DND-41 (cell line): ENCODE measurements at regions not wholly inside any gene's neighbourhood (a gene's known extent, or its start where the extent isn't known, plus 50 kb on each side); places are given as distances from the start of the nearest gene placed in this dataset.
A peak's percentile ranks its signal among the peaks of the same experiment; 100 is the strongest.

Source experiments
- ATAC-seq: fragments of 200-7000 bp; cut with Tn5 transposase; 3 replicates; pipeline ENCODE4 v1.9.1; 2021; ENCODE audit warnings: low read depth; ENCODE audit not compliant: insufficient read depth
- DNase-seq: peaks from one replicate; pipeline ENCODE4 v3.0.0-alpha.2; 2020
- H2AFZ ChIP-seq: 2 replicates; pipeline ENCODE4 v1.6.0; 2012; ENCODE audit warnings: low read depth, low read length
- H3K27ac ChIP-seq: 2 replicates; pipeline ENCODE4 v1.5.1; 2012; ENCODE audit warnings: low read length, inconsistent platforms
- H3K27me3 ChIP-seq: fragments of 200-600 bp; sonication (generic); 2 replicates; pipeline ENCODE4 v1.6.0; 2012; ENCODE audit warnings: low read length, mild to moderate bottlenecking, inconsistent platforms; ENCODE audit not compliant: insufficient read depth, poor library complexity
- H3K36me3 ChIP-seq: 2 replicates; pipeline ENCODE4 v1.5.1; 2012; ENCODE audit warnings: low read length, inconsistent platforms; ENCODE audit not compliant: insufficient read depth
- H3K4me1 ChIP-seq: 2 replicates; pipeline ENCODE4 v1.5.1; 2012; ENCODE audit warnings: mild to moderate bottlenecking, low read length; ENCODE audit not compliant: insufficient read depth
- H3K4me2 ChIP-seq: 2 replicates; pipeline ENCODE4 v1.6.0; 2012; ENCODE audit warnings: mild to moderate bottlenecking, moderate library complexity, low read length, inconsistent platforms; ENCODE audit not compliant: insufficient read depth
- H3K4me3 ChIP-seq, 2 experiments: fragments of 200-600 bp in 1 of 2; shearing (Covaris generic) in 1 of 2; 2 replicates each; pipeline ENCODE4 v1.5.1; 2012 to 2016; ENCODE audit warnings: inconsistent platforms in 2 of 2, low read length in 2 of 2, mild to moderate bottlenecking in 2 of 2, low read depth in 1 of 2, moderate library complexity in 1 of 2
- H3K79me2 ChIP-seq: 2 replicates; pipeline ENCODE4 v1.6.0; 2012; ENCODE audit warnings: low read length, inconsistent platforms; ENCODE audit not compliant: insufficient read depth
- H3K9ac ChIP-seq: 2 replicates; pipeline ENCODE4 v1.6.0; 2012; ENCODE audit warnings: low read depth, mild to moderate bottlenecking, inconsistent platforms, low read length, moderate library complexity
- H3K9me3 ChIP-seq: 2 replicates; pipeline ENCODE4 v1.5.1; 2012; ENCODE audit warnings: low read length, moderate library complexity, mild to moderate bottlenecking, inconsistent platforms; ENCODE audit not compliant: insufficient read depth, severe bottlenecking
- H4K20me1 ChIP-seq: 2 replicates; pipeline ENCODE4 v1.6.0; 2012; ENCODE audit warnings: low read length; ENCODE audit not compliant: insufficient read depth
- EZH2 ChIP-seq: IDR thresholded peaks from 3 replicates; pipeline ENCODE4 v1.6.1; 2012; ENCODE audit warnings: borderline replicate concordance, low read depth, mild to moderate bottlenecking, moderate library complexity, low read length, inconsistent platforms; ENCODE audit not compliant: severe bottlenecking
- TF ChIP-seq, protein P1 (sequence below): IDR thresholded peaks from 2 replicates; pipeline ENCODE4 v1.5.1; 2012; ENCODE audit warnings: borderline replicate concordance, low read length, moderate library complexity, mild to moderate bottlenecking; ENCODE audit not compliant: poor library complexity, severe bottlenecking; ENCODE audit errors: extremely low read depth

DNA sequence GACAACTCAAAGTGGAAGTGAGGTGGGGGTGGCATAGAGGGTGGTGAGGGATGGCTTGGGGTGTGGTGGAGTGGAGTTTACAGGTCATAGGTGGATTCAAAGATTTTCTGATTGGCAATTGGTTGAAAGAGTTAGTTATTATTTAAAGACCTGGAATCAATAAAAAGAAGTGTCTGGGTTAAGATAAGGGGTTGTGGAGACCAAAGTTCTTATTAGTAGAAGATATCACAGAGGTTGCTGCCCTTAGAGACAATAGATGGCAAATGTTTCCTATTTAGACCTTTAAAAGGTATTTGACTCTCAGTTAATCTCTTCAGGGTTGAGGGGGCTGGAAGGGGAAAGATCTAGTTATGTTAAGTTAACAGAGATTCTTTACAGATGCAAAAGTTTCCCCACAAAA lies 412.3 kb upstream of the TBL1XR1 start:
- H3K9ac ChIP-seq, result no peak overlapping the region
- H2AFZ ChIP-seq, result no peak overlapping the region
- H3K27me3 ChIP-seq, result no peaks in the 10 kb centered on the region
- ATAC-seq (no peak), DNase-seq (no peak)
- H3K4me2 ChIP-seq, result no peak overlapping the region
- H3K4me1 ChIP-seq, result 0 out of 2 replicates have a peak, but pooled peaks cover 8% of the 10 kb centered on the region
- no peaks in the 10 kb centered on the region for H4K20me1 ChIP-seq
- no peaks in the 10 kb centered on the region for H3K9me3 ChIP-seq
- H3K27ac ChIP-seq, result no peak overlapping the region
- no peaks in the 10 kb centered on the region for H3K79me2 ChIP-seq
- H3K4me3 ChIP-seq, result no peak overlapping the region
- no peaks in the 10 kb centered on the region for H3K36me3 ChIP-seq
- TF ChIP-seq, protein P1, sequence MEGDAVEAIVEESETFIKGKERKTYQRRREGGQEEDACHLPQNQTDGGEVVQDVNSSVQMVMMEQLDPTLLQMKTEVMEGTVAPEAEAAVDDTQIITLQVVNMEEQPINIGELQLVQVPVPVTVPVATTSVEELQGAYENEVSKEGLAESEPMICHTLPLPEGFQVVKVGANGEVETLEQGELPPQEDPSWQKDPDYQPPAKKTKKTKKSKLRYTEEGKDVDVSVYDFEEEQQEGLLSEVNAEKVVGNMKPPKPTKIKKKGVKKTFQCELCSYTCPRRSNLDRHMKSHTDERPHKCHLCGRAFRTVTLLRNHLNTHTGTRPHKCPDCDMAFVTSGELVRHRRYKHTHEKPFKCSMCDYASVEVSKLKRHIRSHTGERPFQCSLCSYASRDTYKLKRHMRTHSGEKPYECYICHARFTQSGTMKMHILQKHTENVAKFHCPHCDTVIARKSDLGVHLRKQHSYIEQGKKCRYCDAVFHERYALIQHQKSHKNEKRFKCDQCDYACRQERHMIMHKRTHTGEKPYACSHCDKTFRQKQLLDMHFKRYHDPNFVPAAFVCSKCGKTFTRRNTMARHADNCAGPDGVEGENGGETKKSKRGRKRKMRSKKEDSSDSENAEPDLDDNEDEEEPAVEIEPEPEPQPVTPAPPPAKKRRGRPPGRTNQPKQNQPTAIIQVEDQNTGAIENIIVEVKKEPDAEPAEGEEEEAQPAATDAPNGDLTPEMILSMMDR, result no peak
- TF ChIP-seq EZH2, result no peak

DNA sequence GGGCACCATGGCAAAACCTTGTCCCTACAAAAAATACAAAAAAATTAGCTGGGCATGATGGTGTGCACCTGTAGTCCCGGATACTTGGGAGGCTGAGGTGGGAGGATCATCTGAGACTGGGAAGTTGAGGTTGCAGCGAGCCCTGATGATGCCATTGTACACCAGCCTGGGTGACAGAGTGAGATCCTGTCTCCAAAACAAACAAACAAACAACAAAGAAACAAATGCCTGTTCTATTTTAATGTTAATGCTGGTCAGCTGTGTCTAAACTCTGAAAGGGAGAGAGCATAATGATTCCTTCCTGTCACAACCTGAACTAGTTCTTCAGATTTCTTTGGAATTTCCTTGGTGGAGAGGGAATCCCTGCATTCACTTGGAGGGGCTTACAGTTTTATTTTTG lies 413.0 kb upstream of the TBL1XR1 start:
- no peak overlapping the region for H3K9ac ChIP-seq
- peaks cover 13% of the 10 kb centered on the region for H3K4me1 ChIP-seq
- DNase-seq (no peak), ATAC-seq (no peak)
- H3K27ac ChIP-seq, result no peak overlapping the region
- TF ChIP-seq, protein P1, result no peak
- no peak for TF ChIP-seq EZH2
- H2AFZ ChIP-seq, result no peak overlapping the region
- H3K27me3 ChIP-seq, result no peaks in the 10 kb centered on the region
- H3K4me3 ChIP-seq, result no peak overlapping the region
- no peaks in the 10 kb centered on the region for H3K36me3 ChIP-seq
- H3K79me2 ChIP-seq, result no peaks in the 10 kb centered on the region
- no peaks in the 10 kb centered on the region for H4K20me1 ChIP-seq
- no peaks in the 10 kb centered on the region for H3K9me3 ChIP-seq
- H3K4me2 ChIP-seq, result no peak overlapping the region

DNA sequence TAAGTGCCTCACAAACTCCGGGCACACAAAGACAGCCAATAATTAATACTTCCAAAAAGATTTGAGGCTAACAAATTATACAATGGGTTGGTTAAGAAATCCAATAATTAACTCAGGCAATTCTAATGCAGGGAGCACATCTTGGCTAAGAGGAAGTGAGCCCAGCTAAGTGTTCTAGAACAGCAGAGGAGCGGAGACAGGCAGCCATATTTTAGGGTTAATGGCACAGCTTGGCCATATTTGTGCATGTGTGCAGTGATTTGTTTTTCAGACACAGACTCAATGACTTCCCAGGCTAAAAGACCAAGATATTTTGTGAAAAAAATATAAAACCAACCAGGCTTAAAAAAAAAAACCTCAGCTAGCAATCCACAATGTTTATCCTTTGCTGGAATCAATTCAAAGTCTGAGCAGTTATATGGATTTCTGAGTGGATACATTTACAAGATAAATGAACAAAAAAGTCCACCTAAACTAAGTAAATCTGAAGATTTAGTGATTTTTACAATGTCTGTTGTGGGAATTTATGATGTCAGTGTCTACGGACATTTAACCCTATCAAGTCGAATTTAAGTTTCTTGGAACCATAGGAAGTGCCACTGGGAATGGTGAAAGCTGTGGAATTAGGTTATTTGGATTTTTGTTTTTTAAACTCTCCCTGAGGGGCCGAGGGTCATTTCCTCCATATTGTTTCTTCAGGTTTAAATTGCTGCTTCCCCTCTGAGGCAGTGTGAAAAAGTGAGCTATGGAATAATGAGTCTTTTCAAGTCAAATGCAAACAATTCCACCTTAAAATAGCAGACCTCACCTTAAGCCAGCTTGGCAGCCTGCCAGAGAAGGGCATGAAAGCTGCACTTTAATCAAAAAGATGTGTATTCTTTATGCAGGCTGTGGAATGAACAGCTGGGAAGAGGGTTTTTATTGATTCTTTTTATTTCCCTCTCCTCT lies 413.7 kb upstream of the TBL1XR1 start:
- H3K9me3 ChIP-seq, result no peaks in the 10 kb centered on the region
- DNase-seq (peak; percentile 40), ATAC-seq (no peak)
- H4K20me1 ChIP-seq, result no peaks in the 10 kb centered on the region
- no peak overlapping the region for H2AFZ ChIP-seq
- H3K79me2 ChIP-seq, result no peaks in the 10 kb centered on the region
- H3K4me1 ChIP-seq, result peaks cover 16% of the 10 kb centered on the region
- no peak overlapping the region for H3K27ac ChIP-seq
- no peaks in the 10 kb centered on the region for H3K36me3 ChIP-seq
- TF ChIP-seq EZH2, result no peak
- TF ChIP-seq, protein P1, result no peak
- no peak overlapping the region for H3K9ac ChIP-seq
- no peaks in the 10 kb centered on the region for H3K27me3 ChIP-seq
- no peak overlapping the region for H3K4me2 ChIP-seq
- H3K4me3 ChIP-seq, result no peak overlapping the region
